ENCODE measurements at regions not wholly inside any gene's neighbourhood (a gene's known extent, or its start where the extent isn't known, plus 50 kb on each side); places are given as distances from the start of the nearest gene placed in this dataset.

DNA sequence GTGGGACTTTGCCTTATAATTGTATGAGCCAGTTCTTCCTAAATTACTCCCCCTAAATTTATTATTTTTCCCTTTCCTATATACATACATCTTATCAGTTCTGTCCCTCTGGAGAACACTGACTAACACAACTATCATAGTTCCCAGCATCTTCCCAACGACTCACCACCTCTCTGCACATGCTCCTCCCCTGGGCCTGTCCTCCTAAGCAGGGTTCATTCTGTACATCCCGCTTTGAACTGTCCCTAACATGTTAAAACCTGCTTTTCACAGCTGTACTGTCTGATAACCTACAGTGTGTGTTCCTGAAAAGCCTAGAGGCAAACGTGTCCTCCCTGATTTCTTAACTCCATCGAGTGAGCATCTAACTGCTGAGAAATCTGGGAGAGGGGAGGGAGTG is 141.7 kb downstream of the EFNB2 start:
- TF ChIP-seq, protein P1, sequence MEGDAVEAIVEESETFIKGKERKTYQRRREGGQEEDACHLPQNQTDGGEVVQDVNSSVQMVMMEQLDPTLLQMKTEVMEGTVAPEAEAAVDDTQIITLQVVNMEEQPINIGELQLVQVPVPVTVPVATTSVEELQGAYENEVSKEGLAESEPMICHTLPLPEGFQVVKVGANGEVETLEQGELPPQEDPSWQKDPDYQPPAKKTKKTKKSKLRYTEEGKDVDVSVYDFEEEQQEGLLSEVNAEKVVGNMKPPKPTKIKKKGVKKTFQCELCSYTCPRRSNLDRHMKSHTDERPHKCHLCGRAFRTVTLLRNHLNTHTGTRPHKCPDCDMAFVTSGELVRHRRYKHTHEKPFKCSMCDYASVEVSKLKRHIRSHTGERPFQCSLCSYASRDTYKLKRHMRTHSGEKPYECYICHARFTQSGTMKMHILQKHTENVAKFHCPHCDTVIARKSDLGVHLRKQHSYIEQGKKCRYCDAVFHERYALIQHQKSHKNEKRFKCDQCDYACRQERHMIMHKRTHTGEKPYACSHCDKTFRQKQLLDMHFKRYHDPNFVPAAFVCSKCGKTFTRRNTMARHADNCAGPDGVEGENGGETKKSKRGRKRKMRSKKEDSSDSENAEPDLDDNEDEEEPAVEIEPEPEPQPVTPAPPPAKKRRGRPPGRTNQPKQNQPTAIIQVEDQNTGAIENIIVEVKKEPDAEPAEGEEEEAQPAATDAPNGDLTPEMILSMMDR (IDR thresholded peaks at IDR 0.05; ENCODE audit: unreplicated experiment in 3 of 3), result no peak
- Mint-ChIP-seq H3K27me3 (ENCODE audit: low read depth) (peaks cover 3% of the 10 kb centered on the region), H3K27ac (no peak overlapping the region), H3K9me3 (peaks cover 3% of the 10 kb centered on the region), H3K4me3 (no peak overlapping the region), H3K36me3 (ENCODE audit: low read depth) (no peaks in the 10 kb centered on the region), H3K4me1 (peaks cover 5% of the 10 kb centered on the region)

DNA sequence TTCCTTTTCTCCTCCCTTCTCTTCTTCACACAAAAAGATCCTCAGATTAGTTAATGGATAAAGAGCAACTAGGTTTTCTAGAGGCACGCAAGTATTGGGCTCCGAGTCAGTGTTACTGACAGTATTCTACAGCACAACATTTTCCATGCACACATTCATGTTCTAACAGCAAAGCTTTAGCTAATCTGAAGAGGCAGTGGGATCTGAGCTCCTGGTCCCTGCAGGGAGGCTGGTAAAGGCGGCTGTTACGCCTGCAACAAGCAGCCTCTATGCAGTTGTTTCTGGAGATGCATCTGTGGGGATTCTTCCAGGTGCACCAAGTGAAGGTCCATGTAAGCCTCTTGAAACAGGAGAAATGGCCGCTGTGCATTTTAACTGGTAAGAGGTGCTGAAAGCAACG is 143.8 kb downstream of the EFNB2 start:
- H3K9me3 Mint-ChIP-seq, result peaks cover 3% of the 10 kb centered on the region
- TF ChIP-seq, protein P1 (IDR thresholded peaks at IDR 0.05; ENCODE audit: unreplicated experiment in 3 of 3), result no peak
- no peak overlapping the region for H3K4me3 Mint-ChIP-seq

DNA sequence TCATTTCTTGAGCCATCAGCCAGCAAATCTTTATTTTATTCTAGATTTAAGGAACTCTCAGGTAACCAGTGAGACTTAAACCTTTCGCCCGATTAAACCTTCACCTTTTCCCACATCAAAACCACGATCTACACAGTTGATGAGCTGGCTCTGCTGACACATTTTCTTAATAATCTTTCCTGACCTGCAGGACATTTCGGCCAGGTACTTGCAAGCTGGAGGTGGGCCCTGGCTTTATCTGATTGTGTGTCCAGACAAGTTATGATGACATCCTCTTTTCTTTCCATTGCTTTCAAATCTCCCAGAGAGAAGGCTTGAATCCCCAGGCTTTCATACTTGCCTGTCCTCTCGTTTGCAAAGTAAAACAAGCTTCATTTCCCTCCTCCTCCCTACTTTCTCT is 144.2 kb downstream of the EFNB2 start:
- TF ChIP-seq, protein P1 (IDR thresholded peaks at IDR 0.05; ENCODE audit: unreplicated experiment in 3 of 3), result no peak
- Mint-ChIP-seq H3K9me3 (no peaks in the 10 kb centered on the region), H3K4me1 (peaks cover 5% of the 10 kb centered on the region), H3K36me3 (ENCODE audit: low read depth) (no peaks in the 10 kb centered on the region), H3K27me3 (ENCODE audit: low read depth) (peaks cover 3% of the 10 kb centered on the region), H3K27ac (no peak overlapping the region), H3K4me3 (no peak overlapping the region)

More for the DNA sequence above, 143.8 kb downstream of the EFNB2 start:
- Mint-ChIP-seq H3K36me3 (ENCODE audit: low read depth) (no peaks in the 10 kb centered on the region), H3K27ac (no peak overlapping the region), H3K27me3 (ENCODE audit: low read depth) (peaks cover 3% of the 10 kb centered on the region), H3K4me1 (peaks cover 5% of the 10 kb centered on the region)

DNA sequence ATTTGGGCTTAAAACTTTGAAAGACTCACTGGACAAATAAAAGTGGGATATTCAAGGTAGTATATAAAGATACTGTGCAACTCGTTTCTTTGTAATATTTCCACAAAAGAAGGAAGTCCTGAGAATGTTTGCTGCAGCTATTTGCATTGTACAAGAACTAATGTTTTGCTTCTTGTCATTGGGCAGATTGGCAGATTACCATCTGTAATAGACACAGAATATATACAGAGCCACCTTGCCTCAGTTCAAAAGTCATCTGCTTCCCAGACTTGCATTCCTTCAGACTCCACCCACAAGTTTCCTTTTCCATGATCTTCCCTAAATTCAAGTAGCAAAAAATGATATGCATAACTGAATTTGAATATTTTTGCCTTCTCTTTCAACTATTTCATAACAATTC is 145.1 kb downstream of the EFNB2 start:
- Mint-ChIP-seq H3K36me3 (ENCODE audit: low read depth) (no peaks in the 10 kb centered on the region), H3K9me3 (no peaks in the 10 kb centered on the region), H3K27me3 (ENCODE audit: low read depth) (peaks cover 3% of the 10 kb centered on the region), H3K4me3 (no peak overlapping the region), H3K4me1 (peaks cover 5% of the 10 kb centered on the region), H3K27ac (no peak overlapping the region)
- TF ChIP-seq, protein P1 (IDR thresholded peaks at IDR 0.05; ENCODE audit: unreplicated experiment in 3 of 3), result no peak

DNA sequence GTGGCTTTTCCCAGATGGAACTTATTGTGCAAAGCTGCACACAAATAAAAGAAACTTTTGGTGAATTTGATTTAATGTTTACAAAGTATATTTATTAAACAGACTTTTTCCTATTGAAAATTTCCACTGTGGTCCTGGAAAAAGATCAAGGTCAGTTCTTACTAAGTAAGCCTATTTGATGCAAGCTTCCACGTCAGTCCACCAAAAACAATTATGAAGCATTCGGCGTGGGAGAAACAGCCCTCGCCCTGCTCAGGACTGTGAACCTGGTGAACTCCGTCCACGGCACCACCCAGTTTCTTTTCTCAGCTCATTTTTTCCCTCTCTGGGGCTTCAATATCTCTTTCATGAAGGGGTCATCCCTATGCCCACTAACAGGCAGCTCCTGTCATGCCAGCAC is 149.8 kb downstream of the EFNB2 start:
- H3K27ac Mint-ChIP-seq, result no peak overlapping the region
- H3K9me3 Mint-ChIP-seq, result no peaks in the 10 kb centered on the region
- H3K36me3 Mint-ChIP-seq (ENCODE audit: low read depth), result no peaks in the 10 kb centered on the region
- H3K27me3 Mint-ChIP-seq (ENCODE audit: low read depth), result no peaks in the 10 kb centered on the region
- TF ChIP-seq, protein P1 (IDR thresholded peaks at IDR 0.05; ENCODE audit: unreplicated experiment in 3 of 3), result no peak
- H3K4me1 Mint-ChIP-seq, result no peaks in the 10 kb centered on the region
- H3K4me3 Mint-ChIP-seq, result no peak overlapping the region

DNA sequence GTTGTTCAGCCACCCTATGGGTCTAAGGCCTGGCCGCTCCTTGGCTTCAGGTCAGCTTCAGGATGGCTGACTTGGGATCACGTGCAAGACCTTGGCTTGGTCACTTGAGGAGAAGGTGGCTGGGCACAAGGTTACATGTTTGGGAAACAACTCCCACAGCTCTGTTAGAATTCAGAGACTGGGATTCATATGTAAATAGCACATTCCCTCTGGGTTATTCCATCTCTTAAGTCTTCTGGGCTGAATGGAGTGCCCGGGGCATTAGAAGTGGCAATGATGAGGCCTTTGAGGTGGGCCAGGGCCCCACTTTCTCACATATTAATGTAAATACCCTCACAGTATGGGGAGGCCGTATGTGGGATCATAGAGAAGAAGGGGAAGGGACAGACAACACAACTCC is 150.9 kb downstream of the EFNB2 start:
- H3K4me3 Mint-ChIP-seq, result no peak overlapping the region
- H3K36me3 Mint-ChIP-seq (ENCODE audit: low read depth), result no peaks in the 10 kb centered on the region
- H3K9me3 Mint-ChIP-seq, result no peaks in the 10 kb centered on the region
- no peak overlapping the region for H3K27ac Mint-ChIP-seq
- no peaks in the 10 kb centered on the region for H3K27me3 Mint-ChIP-seq (ENCODE audit: low read depth)
- H3K4me1 Mint-ChIP-seq, result no peaks in the 10 kb centered on the region
- TF ChIP-seq, protein P1 (IDR thresholded peaks at IDR 0.05; ENCODE audit: unreplicated experiment in 3 of 3), result no peak
